GM12891 (cell line): ENCODE measurements at regions not wholly inside any gene's neighbourhood (a gene's known extent, or its start where the extent isn't known, plus 50 kb on each side); places are given as distances from the start of the nearest gene placed in this dataset.

ENCODE experiments used
- POLR2A ChIP-seq: IDR thresholded peaks from 2 replicates; pipeline ENCODE4 v1.6.1; 2011; ENCODE audit warnings: low read depth, low read length, control low read depth
- POLR2AphosphoS5 ChIP-seq: IDR thresholded peaks from 2 replicates; pipeline ENCODE4 v1.6.1; 2011; ENCODE audit warnings: low read depth, low read length, control low read depth
- TAF1 ChIP-seq: IDR thresholded peaks from 2 replicates; pipeline ENCODE4 v1.6.1; 2011; ENCODE audit warnings: low read depth, low read length, control low read depth

DNA sequence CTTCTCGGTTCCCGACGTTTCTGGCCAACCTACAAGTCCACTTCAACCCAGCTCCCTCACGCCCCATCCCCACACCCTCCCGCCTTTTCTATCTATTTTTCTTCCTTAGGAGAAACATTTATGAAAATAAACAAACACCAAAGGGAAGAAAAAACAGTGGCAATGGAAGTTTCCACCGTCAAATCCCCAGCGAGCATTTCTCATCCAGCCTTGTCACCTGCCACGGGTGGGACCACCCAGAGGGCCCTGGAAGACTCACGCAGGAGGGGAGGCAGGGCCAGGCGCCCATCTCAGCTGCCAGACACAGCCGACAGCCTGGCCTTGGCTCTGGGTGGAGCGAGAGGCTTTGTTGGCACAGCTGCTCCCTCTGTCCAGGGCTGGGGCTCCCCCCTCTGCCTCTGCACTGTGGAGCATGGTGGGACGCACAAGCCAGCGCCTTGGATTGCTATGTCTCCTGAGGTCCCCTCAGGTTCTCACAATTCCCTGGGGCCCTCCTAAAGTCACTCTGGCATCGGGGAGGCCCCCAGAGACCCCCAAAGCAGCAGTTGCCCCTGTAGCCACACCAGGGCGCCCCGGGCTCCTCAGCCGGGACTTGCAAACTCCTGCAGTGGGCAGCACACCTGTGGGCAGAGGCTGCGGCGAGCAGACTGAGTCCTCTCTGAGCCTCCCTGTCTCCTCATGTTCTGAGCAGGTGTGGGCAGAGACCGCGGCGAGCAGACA is 395.7 kb upstream of the SALL3 start:
- TF ChIP-seq POLR2AphosphoS5 (no peak), POLR2A (no peak), TAF1 (no peak)
